IMR-90 (cell line): ENCODE measurements at regions not wholly inside any gene's neighbourhood (a gene's known extent, or its start where the extent isn't known, plus 50 kb on each side); places are given as distances from the start of the nearest gene placed in this dataset.
"Not testable (repeated sequence)": the region's sequence is repeated elsewhere in the genome, so short reads cannot be mapped to it uniquely, and the experiment has no call there.

Experiments used
- ATAC-seq: fragments of 200-7000 bp; cut with Tn5 transposase; 2 replicates; pipeline ENCODE4 v1.9.1; 2020; ENCODE audit warnings: low read depth, mild to moderate bottlenecking, moderate library complexity
- BruUV-seq: library from RNA; stranded (reverse); fragments of 400-500 nt; replicated peaks from 2 replicates; lab custom pipeline; 2021; lab: Mats Ljungman, UMichigan
- CTCF ChIA-PET: fragments of 300-600 bp; formaldehyde crosslinking; extraction: SDS; loops from one replicate; lab custom pipeline; 2021; ENCODE audit warnings: antibody characterized with exemption; lab: Yijun Ruan, JAX
- POLR2A ChIA-PET: fragments of 300-600 bp; sonication (Branson Sonifier 250); formaldehyde crosslinking; loops from one replicate; lab custom pipeline; 2022; ENCODE audit warnings: antibody characterized with exemption; ENCODE audit not compliant: unreplicated experiment; lab: Charles Lee
- DNase-seq: peaks from one replicate; pipeline ENCODE4 v3.0.0; 2013
- H2AFZ ChIP-seq: replicated peaks from 2 replicates; pipeline ENCODE3; 2013; ENCODE audit warnings: low read length, mild to moderate bottlenecking; ENCODE audit not compliant: poor library complexity
- H2AK5ac ChIP-seq: 2 replicates; pipeline ENCODE4 v1.6.1; 2013; ENCODE audit warnings: low read depth, low read length, inconsistent platforms
- H2AK9ac ChIP-seq: replicated peaks from 2 replicates; pipeline ENCODE3; 2013; ENCODE audit warnings: mild to moderate bottlenecking, low read depth, low read length, moderate library complexity; ENCODE audit not compliant: poor library complexity
- H2BK120ac ChIP-seq: 2 replicates; pipeline ENCODE4 v1.6.1; 2013; ENCODE audit warnings: low read depth, low read length, inconsistent platforms
- H2BK15ac ChIP-seq: 3 replicates; pipeline ENCODE4 v1.6.1; 2013; ENCODE audit warnings: low read depth, low read length, inconsistent platforms
- H2BK20ac ChIP-seq: 2 replicates; pipeline ENCODE4 v1.6.1; 2013; ENCODE audit warnings: low read depth, mild to moderate bottlenecking, inconsistent platforms, low read length, moderate library complexity
- H2BK5ac ChIP-seq: 2 replicates; pipeline ENCODE4 v1.6.1; 2013; ENCODE audit warnings: mild to moderate bottlenecking, low read depth, low read length, inconsistent platforms; ENCODE audit not compliant: poor library complexity, severe bottlenecking
- H3K14ac ChIP-seq: replicated peaks from 2 replicates; pipeline ENCODE4 v1.6.1; 2013; ENCODE audit warnings: low read depth, low read length, inconsistent platforms
- H3K18ac ChIP-seq: 2 replicates; pipeline ENCODE4 v1.6.1; 2013; ENCODE audit warnings: low read depth, low read length, control low read depth
- H3K23ac ChIP-seq: 2 replicates; pipeline ENCODE4 v1.6.1; 2013; ENCODE audit warnings: low read depth, low read length, inconsistent platforms
- H3K27ac ChIP-seq: 2 replicates; pipeline ENCODE4 v1.5.1; 2013; ENCODE audit warnings: mild to moderate bottlenecking, control low read depth, low read length; ENCODE audit not compliant: insufficient read depth
- H3K27me3 ChIP-seq: 2 replicates; pipeline ENCODE4 v1.6.1; 2013; ENCODE audit warnings: low read length; ENCODE audit not compliant: control insufficient read depth, insufficient read depth
- H3K36me3 ChIP-seq: 2 replicates; pipeline ENCODE4 v1.6.1; 2013; ENCODE audit warnings: low read length, mixed read lengths; ENCODE audit not compliant: control insufficient read depth, insufficient read depth
- H3K4ac ChIP-seq: 2 replicates; pipeline ENCODE4 v1.6.1; 2013; ENCODE audit warnings: low read depth, low read length, inconsistent platforms
- H3K4me1 ChIP-seq: 2 replicates; pipeline ENCODE4 v1.6.1; 2013; ENCODE audit warnings: low read length, mixed read lengths; ENCODE audit not compliant: control insufficient read depth, insufficient read depth
- H3K4me2 ChIP-seq: 2 replicates; pipeline ENCODE4 v1.6.1; 2013; ENCODE audit warnings: low read depth, mild to moderate bottlenecking, control low read depth, low read length, moderate library complexity
- H3K4me3 ChIP-seq: 2 replicates; pipeline ENCODE4 v1.5.1; 2013; ENCODE audit warnings: low read depth, mild to moderate bottlenecking, control low read depth, low read length, moderate library complexity; ENCODE audit not compliant: insufficient read depth
- H3K56ac ChIP-seq: 2 replicates; pipeline ENCODE4 v1.6.1; 2013; ENCODE audit warnings: low read length, inconsistent platforms; ENCODE audit not compliant: insufficient read depth; ENCODE audit errors: extremely low read depth
- H3K79me1 ChIP-seq, 2 experiments: 2 replicates each; pipeline ENCODE4 v1.6.1; 2013; ENCODE audit warnings: low read length in 2 of 2, inconsistent platforms in 1 of 2, low read depth in 1 of 2
- H3K9ac ChIP-seq: 2 replicates; pipeline ENCODE4 v1.6.1; 2013; ENCODE audit warnings: low read depth, low read length, control low read depth
- H3K9me1 ChIP-seq: 2 replicates; pipeline ENCODE4 v1.6.1; 2013; ENCODE audit warnings: low read length, inconsistent platforms; ENCODE audit not compliant: insufficient read depth
- H3K9me3 ChIP-seq: 2 replicates; pipeline ENCODE4 v1.6.1; 2013; ENCODE audit warnings: low read length; ENCODE audit not compliant: control insufficient read depth, insufficient read depth
- H4K20me1 ChIP-seq: 2 replicates; pipeline ENCODE4 v1.6.1; 2013; ENCODE audit warnings: low read length, inconsistent platforms; ENCODE audit not compliant: insufficient read depth
- H4K5ac ChIP-seq: 2 replicates; pipeline ENCODE4 v1.6.1; 2013; ENCODE audit warnings: mild to moderate bottlenecking, low read depth, low read length, control low read depth
- H4K8ac ChIP-seq, 2 experiments: 2 replicates each; pipeline ENCODE4 v1.6.1; 2013; ENCODE audit warnings: low read depth in 2 of 2, low read length in 2 of 2, control low read depth in 1 of 2, inconsistent platforms in 1 of 2
- H4K91ac ChIP-seq: 2 replicates; pipeline ENCODE4 v1.6.1; 2013; ENCODE audit warnings: low read depth, low read length, inconsistent platforms; ENCODE audit not compliant: insufficient read depth
- WGBS, 2 experiments: methylation state at CpG; one replicate each; pipeline versions ENCODE4 v1.1.5 to v1.1.7; 2013; ENCODE audit warnings: missing lambda C conversion rate in 2 of 2; ENCODE audit not compliant: insufficient read length in 1 of 2; ENCODE audit errors: extremely low coverage in 2 of 2; 5-methylcytosine and 5-hydroxymethylcytosine counted together
- dilution Hi-C: fragments of 300-500 bp; cut with HindIII; formaldehyde crosslinking; loops from one replicate; pipeline ENCODE4 v1.14.3; 2018; ENCODE audit warnings: low sequenced_read_pairs; ENCODE audit not compliant: unreplicated experiment
- in situ Hi-C: fragments of 300-500 bp; cut with MboI; formaldehyde crosslinking; loops from 3 replicates; pipeline ENCODE4 v1.14.3; 2019; ENCODE audit warnings: low sequenced_read_pairs, inconsistent platforms, mixed read lengths
- intact Hi-C: fragments of 100-400 bp; cut with micrococcal nuclease; formaldehyde crosslinking; loops from 2 replicates; pipeline ENCODE4 v1.10.0; 2022

DNA sequence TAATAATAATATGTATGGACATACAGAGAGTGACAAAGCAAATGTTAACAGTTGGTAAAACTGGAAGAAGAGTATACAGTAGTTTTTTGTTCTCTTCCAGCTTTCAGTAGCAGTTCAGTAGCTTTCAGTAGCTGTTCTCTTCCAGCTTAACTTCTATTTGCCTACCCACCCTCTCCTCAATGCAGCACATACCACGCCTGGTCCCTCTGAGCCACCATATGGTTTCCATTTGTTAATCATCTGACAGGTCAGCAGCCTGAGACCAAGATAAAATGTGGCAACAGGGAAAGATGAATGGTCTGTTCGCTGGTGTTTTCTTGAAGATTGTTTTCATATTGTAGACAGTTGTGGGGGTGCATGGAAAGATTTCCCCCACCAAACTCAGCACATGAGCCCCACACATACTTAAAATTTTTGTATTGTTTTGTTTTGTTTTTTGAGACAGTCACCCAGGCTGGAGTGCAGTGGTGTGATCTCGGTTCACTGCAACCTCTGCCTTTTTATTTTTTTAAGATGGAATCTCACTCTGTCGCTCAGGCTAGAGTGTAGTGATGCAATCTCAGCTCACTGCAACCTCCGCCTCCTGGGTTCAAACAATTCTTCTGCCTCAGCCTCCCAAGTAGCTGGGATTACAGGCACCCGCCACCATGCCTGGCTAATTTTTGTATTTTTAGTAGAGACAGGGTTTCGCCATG lies 56.8 kb downstream of the ATP6V0E2 start:
- H4K5ac ChIP-seq, intact Hi-C loops, H3K79me1 ChIP-seq, H4K8ac ChIP-seq, H3K9me1 ChIP-seq, H3K4ac ChIP-seq, H2AFZ ChIP-seq, H3K4me3 ChIP-seq, CTCF ChIA-PET, H3K9me3 ChIP-seq, H4K91ac ChIP-seq, H3K9ac ChIP-seq, dilution Hi-C loops, H3K14ac ChIP-seq, in situ Hi-C loops, H2BK15ac ChIP-seq, H3K56ac ChIP-seq, BruUV-seq, H3K18ac ChIP-seq, H2BK120ac ChIP-seq, H2BK20ac ChIP-seq, H3K27me3 ChIP-seq, H2BK5ac ChIP-seq, H3K4me1 ChIP-seq, H2AK5ac ChIP-seq, H3K36me3 ChIP-seq, H3K27ac ChIP-seq, POLR2A ChIA-PET, H4K20me1 ChIP-seq, H2AK9ac ChIP-seq, H3K23ac ChIP-seq, H3K4me2 ChIP-seq: not testable (repeated sequence)
- WGBS, 2 experiments, result no CpG with 5 or more reads among the region's 7 CpGs
- peak; percentile 10 for DNase-seq
- peak; percentile 88 for ATAC-seq

DNA sequence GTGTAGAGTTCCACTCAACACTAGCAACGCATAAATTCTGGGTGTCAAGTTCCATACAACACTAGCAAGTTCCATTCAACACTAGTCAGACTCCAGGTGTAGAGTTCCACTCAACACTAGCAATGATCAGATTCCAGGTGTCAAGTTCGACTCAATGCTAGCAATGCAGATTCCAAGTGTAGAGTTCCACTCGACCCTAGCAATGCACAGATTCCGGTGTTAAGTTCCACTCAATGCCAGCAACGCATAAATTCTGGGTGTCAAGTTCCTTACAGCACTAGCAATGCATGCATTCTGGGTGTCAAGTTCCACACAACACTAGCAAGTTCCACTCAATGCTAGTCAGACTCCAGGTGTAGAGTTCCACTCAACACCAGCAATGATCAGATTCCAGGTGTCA lies 60.0 kb downstream of the ATP6V0E2 start:
- CTCF ChIA-PET, H2AK5ac ChIP-seq, H4K5ac ChIP-seq, POLR2A ChIA-PET, H3K4me2 ChIP-seq, H3K56ac ChIP-seq, H3K27ac ChIP-seq, H4K91ac ChIP-seq, H2BK5ac ChIP-seq, H3K18ac ChIP-seq, H4K20me1 ChIP-seq, H3K9me3 ChIP-seq, H3K14ac ChIP-seq, H3K4me1 ChIP-seq, DNase-seq, BruUV-seq, in situ Hi-C loops, ATAC-seq, H3K4ac ChIP-seq, H3K27me3 ChIP-seq, H3K36me3 ChIP-seq, H2AFZ ChIP-seq, intact Hi-C loops, H3K9me1 ChIP-seq, H3K4me3 ChIP-seq, H2AK9ac ChIP-seq, H3K9ac ChIP-seq, H3K23ac ChIP-seq, H4K8ac ChIP-seq, H2BK20ac ChIP-seq, H2BK120ac ChIP-seq, dilution Hi-C loops, H3K79me1 ChIP-seq, H2BK15ac ChIP-seq: not testable (repeated sequence)
- WGBS, 2 experiments, result 50% methylated on average over 4 of the region's 5 CpGs; no CpG with 5 or more reads in 1 of the 2 experiments
